Right lobe of liver (tissue), 6 donors: ENCODE measurements at regions not wholly inside any gene's neighbourhood (a gene's known extent, or its start where the extent isn't known, plus 50 kb on each side); places are given as distances from the start of the nearest gene placed in this dataset.

Experiments
- ATAC-seq, 4 donors: fragments of 200-7000 bp; cut with Tn5 transposase; one replicate each; pipeline ENCODE4 v1.9.1; 2020; ENCODE audit warnings: mild to moderate bottlenecking in 4 of 4, moderate library complexity in 4 of 4
- DNase-seq, 3 donors: peaks; one replicate each; pipeline ENCODE4 v3.0.0-alpha.2; 2020
- H3K27ac ChIP-seq, 3 donors: fragments of 200-600 bp; one replicate each; pipeline ENCODE4 v1.8.0; 2022
- H3K27me3 ChIP-seq, 2 donors: fragments of 200-600 bp; one replicate each; pipeline ENCODE4 v1.8.0; 2022
- H3K36me3 ChIP-seq, 4 donors: fragments of 200-600 bp; sonication (generic) in 1 of 4; one replicate each; pipeline versions ENCODE4 v1.5.1 to v1.8.0; 2017 to 2022; ENCODE audit warnings: control low read depth in 1 of 4
- H3K4me1 ChIP-seq, 4 donors: fragments of 200-600 bp; sonication (generic) in 1 of 4; one replicate each; pipeline versions ENCODE4 v1.5.1 to v1.8.0; 2017 to 2022; ENCODE audit warnings: control low read depth in 1 of 4
- H3K4me3 ChIP-seq, 3 donors: fragments of 200-600 bp; one replicate each; pipeline ENCODE4 v1.8.0; 2022
- H3K9me3 ChIP-seq, 4 donors: fragments of 200-600 bp; sonication (generic) in 1 of 4; one replicate each; pipeline versions ENCODE4 v1.5.1 to v1.8.0; 2017 to 2022; ENCODE audit warnings: control low read depth in 1 of 4
- POLR2A ChIP-seq: fragments of 450-650 bp; IDR thresholded peaks from one replicate; pipeline ENCODE4 v1.6.1; 2017; ENCODE audit warnings: antibody characterized with exemption, mild to moderate bottlenecking
- WGBS: methylation state at CpG from one replicate; pipeline ENCODE4 v1.1.6; 2018; ENCODE audit warnings: low coverage, low lambda C conversion rate; ENCODE audit not compliant: insufficient coverage; ENCODE audit errors: missing lambda C conversion rate; 5-methylcytosine and 5-hydroxymethylcytosine counted together
- intact Hi-C, 2 donors: fragments of 100-400 bp; cut with DNase I; formaldehyde crosslinking; loops; one replicate each; pipeline versions ENCODE4 v1.11.2 to v1.14.1; 2022
- TF ChIP-seq, protein P1 (sequence below), 4 donors: fragments of 200-600 bp in 3 of 4; fragments of 450-650 bp in 1 of 4; IDR thresholded peaks; one replicate each; pipeline versions ENCODE4 v1.5.1 to v1.8.0; 2016 to 2022; ENCODE audit warnings: antibody characterized with exemption in 4 of 4, mild to moderate bottlenecking in 2 of 4
- donor health status: DM: no; HTN: yes; CAD: no.
- donor health status: DM: no; HTN: no; CAD: no.
- donor health status: DM: no; HTN: no; CAD: no.
- donor health status: DM: no; HTN: yes; CAD: no.
- donor health status: DM: no; HTN: yes; CAD: no.

DNA sequence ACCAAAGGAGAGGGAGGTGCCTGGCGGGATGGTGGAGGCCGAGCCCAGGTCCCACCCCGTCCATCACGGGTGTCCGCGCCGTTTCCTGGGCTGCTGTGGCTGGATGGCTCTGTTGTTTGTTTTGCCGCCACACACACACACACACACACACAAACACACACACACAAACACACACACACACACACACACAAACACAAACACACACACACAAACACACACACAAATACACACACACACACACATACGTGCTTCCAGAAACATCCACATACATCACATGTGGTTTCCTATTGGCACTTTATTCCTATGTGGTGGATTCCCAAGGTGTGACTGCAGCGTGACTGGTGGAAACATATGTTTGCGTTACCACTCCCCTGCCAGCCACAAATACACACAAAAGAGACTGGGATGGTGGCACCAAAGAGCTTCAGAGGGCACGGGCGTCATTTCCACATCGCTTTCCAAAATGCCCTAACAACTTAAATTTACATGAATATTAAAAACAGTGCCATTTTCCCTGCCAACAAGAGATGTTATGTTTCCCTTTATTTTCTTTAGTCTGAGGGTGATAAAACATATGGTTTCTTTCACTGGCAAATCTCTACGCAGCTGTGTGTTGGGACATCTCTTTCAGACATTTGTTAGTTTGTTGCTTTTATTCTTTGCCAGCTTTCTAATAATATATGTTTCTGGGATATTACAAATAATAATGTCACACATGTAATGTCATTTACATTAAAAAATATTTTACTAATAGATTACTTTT is 356.8 kb downstream of the BRD1 start:
- WGBS, result 80% methylated on average over 6 of the region's 15 CpGs
- Histone ChIP-seq H3K36me3 (no peaks in the 10 kb centered on the region), H3K4me1 (no peaks in the 10 kb centered on the region), H3K27ac (no peak overlapping the region), H3K27me3 (no peaks in the 10 kb centered on the region), H3K9me3 (no peaks in the 10 kb centered on the region), H3K4me3 (no peak overlapping the region)
- ATAC-seq (no peak), DNase-seq (no peak)
- intact Hi-C loops, result no loop called here
- no peak for TF ChIP-seq POLR2A
- TF ChIP-seq, protein P1, sequence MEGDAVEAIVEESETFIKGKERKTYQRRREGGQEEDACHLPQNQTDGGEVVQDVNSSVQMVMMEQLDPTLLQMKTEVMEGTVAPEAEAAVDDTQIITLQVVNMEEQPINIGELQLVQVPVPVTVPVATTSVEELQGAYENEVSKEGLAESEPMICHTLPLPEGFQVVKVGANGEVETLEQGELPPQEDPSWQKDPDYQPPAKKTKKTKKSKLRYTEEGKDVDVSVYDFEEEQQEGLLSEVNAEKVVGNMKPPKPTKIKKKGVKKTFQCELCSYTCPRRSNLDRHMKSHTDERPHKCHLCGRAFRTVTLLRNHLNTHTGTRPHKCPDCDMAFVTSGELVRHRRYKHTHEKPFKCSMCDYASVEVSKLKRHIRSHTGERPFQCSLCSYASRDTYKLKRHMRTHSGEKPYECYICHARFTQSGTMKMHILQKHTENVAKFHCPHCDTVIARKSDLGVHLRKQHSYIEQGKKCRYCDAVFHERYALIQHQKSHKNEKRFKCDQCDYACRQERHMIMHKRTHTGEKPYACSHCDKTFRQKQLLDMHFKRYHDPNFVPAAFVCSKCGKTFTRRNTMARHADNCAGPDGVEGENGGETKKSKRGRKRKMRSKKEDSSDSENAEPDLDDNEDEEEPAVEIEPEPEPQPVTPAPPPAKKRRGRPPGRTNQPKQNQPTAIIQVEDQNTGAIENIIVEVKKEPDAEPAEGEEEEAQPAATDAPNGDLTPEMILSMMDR (IDR thresholded peaks at IDR 0.05), result no peak

DNA sequence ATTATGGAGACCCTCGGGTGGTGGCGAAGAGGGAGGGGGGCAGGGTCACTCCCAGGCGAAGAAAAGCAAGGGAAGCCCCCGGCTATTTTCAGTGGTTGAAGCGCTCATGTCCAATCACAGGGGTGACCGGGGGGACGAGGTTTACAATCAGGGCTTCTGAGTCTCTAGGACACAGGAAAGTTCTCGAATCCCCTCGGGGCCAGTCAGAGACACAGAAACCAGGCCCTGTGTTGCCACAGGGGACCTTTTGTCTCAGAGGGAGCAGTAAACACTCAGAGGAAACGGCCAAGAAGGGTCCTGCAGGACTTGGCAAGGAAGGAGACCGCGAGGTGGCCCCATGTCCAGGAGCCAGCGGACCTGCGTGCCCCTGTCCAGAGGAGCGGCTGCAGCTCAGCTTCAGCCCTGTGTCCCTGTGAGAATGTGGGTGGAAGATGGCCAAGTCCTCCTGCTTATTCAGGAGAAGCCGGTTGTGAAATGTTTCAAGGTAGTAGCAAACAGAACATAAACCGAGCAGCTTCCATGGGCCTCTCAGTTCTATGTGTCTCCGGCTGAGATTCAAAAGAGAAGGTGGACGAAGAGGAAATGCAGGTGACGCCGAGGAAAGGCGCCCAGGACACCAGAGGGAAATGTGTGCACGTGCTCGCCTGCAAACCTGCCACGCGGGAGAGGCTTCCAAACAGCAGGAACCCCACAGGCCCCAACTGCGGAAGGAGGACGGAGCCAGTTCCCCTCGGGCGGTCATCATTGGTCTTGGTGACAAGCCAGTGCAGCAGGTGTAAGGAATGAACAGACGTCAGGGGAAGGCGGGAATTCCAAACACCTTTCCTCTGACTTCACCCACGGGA is 357.6 kb downstream of the BRD1 start:
- DNase-seq (no peak), ATAC-seq (no peak)
- WGBS, result 85% methylated on average over 15 of the region's 33 CpGs

DNA sequence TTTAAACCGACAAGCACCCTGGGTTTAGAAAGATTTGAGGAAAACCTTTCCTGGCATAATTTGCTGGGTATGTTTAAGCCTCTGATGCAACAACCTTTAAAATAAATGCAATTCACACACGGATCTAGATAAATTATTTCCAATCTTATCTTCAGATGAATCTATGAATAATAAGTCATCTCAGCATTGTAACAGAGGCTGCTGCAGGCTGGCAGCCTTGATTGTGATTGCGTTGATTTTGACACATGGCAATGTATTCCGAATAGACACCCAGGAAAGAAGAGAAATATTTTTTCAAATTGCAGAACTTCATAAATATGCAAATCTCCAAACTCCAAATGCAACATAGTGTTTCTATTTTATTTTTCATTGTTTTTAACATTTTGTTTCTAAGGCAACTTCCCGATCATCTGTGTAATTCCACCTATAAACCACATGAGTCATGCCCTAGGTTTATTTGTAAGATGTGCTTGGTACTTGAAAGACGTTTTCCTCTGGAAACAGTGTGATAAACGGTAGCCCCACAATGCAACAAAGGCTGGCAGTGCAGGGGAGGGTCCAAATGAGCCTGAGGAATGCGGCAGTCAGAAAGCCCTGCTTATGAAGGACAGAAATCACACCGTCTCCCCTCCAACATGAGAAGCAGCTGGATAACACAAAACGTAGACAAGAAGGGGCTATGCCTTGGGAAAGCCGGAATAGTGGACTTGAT is 359.0 kb downstream of the BRD1 start:
- TF ChIP-seq, protein P1 (IDR thresholded peaks at IDR 0.05), result no peak
- TF ChIP-seq POLR2A, result no peak

More for the DNA sequence above, 357.6 kb downstream of the BRD1 start:
- TF ChIP-seq, protein P1 (IDR thresholded peaks at IDR 0.05), result no peak
- Histone ChIP-seq H3K4me1 (no peaks in the 10 kb centered on the region), H3K36me3 (no peaks in the 10 kb centered on the region), H3K27me3 (no peaks in the 10 kb centered on the region), H3K27ac (no peak overlapping the region), H3K4me3 (no peak overlapping the region), H3K9me3 (no peaks in the 10 kb centered on the region)
- intact Hi-C loops, result no loop called here

DNA sequence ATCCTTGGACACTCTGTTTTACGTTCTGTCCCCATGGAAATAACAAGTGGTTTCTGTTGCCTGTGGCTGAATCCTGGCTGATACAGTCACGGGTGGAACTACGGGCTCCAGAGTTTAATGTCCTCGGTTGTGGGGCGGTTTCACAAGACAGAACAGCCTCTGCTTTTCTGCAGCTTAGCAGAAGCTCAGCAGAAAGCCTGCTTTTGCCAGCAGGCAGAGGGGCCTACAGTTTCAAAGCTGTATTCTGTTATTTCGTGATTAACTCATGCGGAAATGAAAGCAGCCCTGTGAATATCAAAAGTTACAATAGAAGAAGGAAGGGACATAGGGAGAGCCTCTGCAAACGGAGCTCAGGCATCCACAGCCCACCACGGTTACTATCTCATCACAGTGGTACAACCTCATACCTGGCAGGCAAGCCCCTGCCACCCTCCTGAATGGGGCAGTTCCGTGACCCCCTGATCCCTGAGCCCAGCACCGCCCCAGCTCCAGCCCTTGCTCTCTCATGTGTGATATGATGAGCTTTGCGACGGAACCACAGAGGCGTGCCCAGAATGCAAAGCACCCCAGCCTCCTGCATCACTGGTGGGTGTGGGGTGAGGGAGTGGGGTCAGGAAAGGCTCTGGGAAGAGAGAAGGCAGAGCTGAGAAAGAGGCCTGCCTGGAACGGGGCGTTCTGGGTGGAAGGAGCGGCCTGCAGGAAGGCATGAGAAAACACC is 360.6 kb downstream of the BRD1 start:
- no peaks in the 10 kb centered on the region for H3K27me3 ChIP-seq
- H3K4me1 ChIP-seq, result no peaks in the 10 kb centered on the region
- DNase-seq, result no peak
- H3K36me3 ChIP-seq, result no peaks in the 10 kb centered on the region
- intact Hi-C loops, result no loop called here
- H3K4me3 ChIP-seq, result no peak overlapping the region
- ATAC-seq, result no peak
- 44% methylated on average over 9 of the region's 17 CpGs for WGBS
- H3K27ac ChIP-seq, result no peak overlapping the region
- TF ChIP-seq, protein P1 (IDR thresholded peaks at IDR 0.05), result no peak
- TF ChIP-seq POLR2A, result no peak
- H3K9me3 ChIP-seq, result no peaks in the 10 kb centered on the region

More for the DNA sequence above, 359.0 kb downstream of the BRD1 start:
- H3K4me3 ChIP-seq, result no peak overlapping the region
- ATAC-seq (no peak), DNase-seq (no peak)
- intact Hi-C loops, result no loop called here
- H3K4me1 ChIP-seq, result no peaks in the 10 kb centered on the region
- no peak overlapping the region for H3K27ac ChIP-seq
- WGBS, result 44% methylated on average over 11 of the region's 11 CpGs
- H3K27me3 ChIP-seq, result no peaks in the 10 kb centered on the region
- H3K36me3 ChIP-seq, result no peaks in the 10 kb centered on the region
- H3K9me3 ChIP-seq, result no peaks in the 10 kb centered on the region
